ENCODE measurements at regions not wholly inside any gene's neighbourhood (a gene's known extent, or its start where the extent isn't known, plus 50 kb on each side); places are given as distances from the start of the nearest gene placed in this dataset.

DNA sequence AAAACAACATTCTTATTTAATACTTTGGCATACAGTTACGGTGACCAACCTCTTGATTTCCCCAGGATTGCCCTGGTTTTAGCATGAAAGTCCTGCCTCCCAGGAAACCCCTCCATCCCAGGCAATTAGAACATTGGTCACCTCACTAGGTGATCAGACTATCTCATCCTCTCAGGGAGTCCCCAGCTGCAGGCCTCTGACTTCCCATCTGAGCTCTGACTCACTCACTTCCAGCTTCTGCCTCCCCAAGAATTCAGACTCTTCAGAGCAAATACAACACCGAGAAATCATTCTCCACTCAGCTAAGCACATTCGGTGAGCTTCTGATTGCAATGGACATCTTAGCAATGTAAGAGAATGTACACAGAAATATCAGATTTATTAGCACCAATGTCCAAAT is 92.4 kb upstream of the HES1 start:
- TF ChIP-seq, protein P1, sequence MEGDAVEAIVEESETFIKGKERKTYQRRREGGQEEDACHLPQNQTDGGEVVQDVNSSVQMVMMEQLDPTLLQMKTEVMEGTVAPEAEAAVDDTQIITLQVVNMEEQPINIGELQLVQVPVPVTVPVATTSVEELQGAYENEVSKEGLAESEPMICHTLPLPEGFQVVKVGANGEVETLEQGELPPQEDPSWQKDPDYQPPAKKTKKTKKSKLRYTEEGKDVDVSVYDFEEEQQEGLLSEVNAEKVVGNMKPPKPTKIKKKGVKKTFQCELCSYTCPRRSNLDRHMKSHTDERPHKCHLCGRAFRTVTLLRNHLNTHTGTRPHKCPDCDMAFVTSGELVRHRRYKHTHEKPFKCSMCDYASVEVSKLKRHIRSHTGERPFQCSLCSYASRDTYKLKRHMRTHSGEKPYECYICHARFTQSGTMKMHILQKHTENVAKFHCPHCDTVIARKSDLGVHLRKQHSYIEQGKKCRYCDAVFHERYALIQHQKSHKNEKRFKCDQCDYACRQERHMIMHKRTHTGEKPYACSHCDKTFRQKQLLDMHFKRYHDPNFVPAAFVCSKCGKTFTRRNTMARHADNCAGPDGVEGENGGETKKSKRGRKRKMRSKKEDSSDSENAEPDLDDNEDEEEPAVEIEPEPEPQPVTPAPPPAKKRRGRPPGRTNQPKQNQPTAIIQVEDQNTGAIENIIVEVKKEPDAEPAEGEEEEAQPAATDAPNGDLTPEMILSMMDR (IDR thresholded peaks at IDR 0.05), result no peak
- TF ChIP-seq POLR2A (IDR thresholded peaks at IDR 0.05), result no peak

Data from lower leg skin (tissue), 3 donors.